Bone marrow (tissue), 2 donors: ENCODE measurements at regions not wholly inside any gene's neighbourhood (a gene's known extent, or its start where the extent isn't known, plus 50 kb on each side); places are given as distances from the start of the nearest gene placed in this dataset.
"Not testable (repeated sequence)": the region's sequence is repeated elsewhere in the genome, so short reads cannot be mapped to it uniquely, and the experiment has no call there.

ENCODE experiments used
- DNase-seq, 2 donors: peaks; one replicate each; lab custom pipeline; 2025; lab: John Stamatoyannopoulos, UW

- not testable (repeated sequence) for DNase-seq
Measured at GRCh38 chr4:15337168-15337657, 90.6 kb upstream of the C1QTNF7 start.

GRCh38 chr4:15339737-15340136 is 88.1 kb upstream of the C1QTNF7 start:
- DNase-seq: no peak

- no peak for DNase-seq
Measured at GRCh38 chr4:15340332-15340731, 87.5 kb upstream of the C1QTNF7 start.

GRCh38 chr4:15340902-15341732 is 86.7 kb upstream of the C1QTNF7 start:
- DNase-seq: no peak

- no peak for DNase-seq
Measured at GRCh38 chr4:15341733-15342300, 86.0 kb upstream of the C1QTNF7 start.

GRCh38 chr4:15343000-15343399 is 84.8 kb upstream of the C1QTNF7 start:
- DNase-seq: no peak

- no peak for DNase-seq
Measured at GRCh38 chr4:15343581-15343980, 84.3 kb upstream of the C1QTNF7 start.

- DNase-seq: no peak
Measured at GRCh38 chr4:15344041-15344440, 83.8 kb upstream of the C1QTNF7 start.

GRCh38 chr4:15345134-15345533 is 82.7 kb upstream of the C1QTNF7 start:
- no peak for DNase-seq

- DNase-seq: no peak
Measured at GRCh38 chr4:15348236-15348635, 79.6 kb upstream of the C1QTNF7 start.

GRCh38 chr4:15348695-15349094 is 79.1 kb upstream of the C1QTNF7 start:
- DNase-seq: no peak

GRCh38 chr4:15349531-15349935 is 78.3 kb upstream of the C1QTNF7 start:
- DNase-seq: no peak

GRCh38 chr4:15349965-15350364 is 77.9 kb upstream of the C1QTNF7 start:
- no peak for DNase-seq

GRCh38 chr4:15352524-15352923 is 75.3 kb upstream of the C1QTNF7 start:
- no peak for DNase-seq

GRCh38 chr4:15353207-15353606 is 74.6 kb upstream of the C1QTNF7 start:
- DNase-seq: no peak

- no peak for DNase-seq
Measured at GRCh38 chr4:15354371-15355297, 73.2 kb upstream of the C1QTNF7 start.

- DNase-seq: no peak
Measured at GRCh38 chr4:15361529-15361928, 66.3 kb upstream of the C1QTNF7 start.

- DNase-seq: no peak
Measured at GRCh38 chr4:15362541-15362940, 65.3 kb upstream of the C1QTNF7 start.

- no peak for DNase-seq
Measured at GRCh38 chr4:15364183-15364582, 63.6 kb upstream of the C1QTNF7 start.

- no peak for DNase-seq
Measured at GRCh38 chr4:15365641-15366040, 62.2 kb upstream of the C1QTNF7 start.

- DNase-seq: no peak
Measured at GRCh38 chr4:15366721-15367120, 61.1 kb upstream of the C1QTNF7 start.

GRCh38 chr4:15368856-15369255 is 59.0 kb upstream of the C1QTNF7 start:
- DNase-seq: peak in 1 of 2 donors; percentile 72
